ENCODE measurements at regions not wholly inside any gene's neighbourhood (a gene's known extent, or its start where the extent isn't known, plus 50 kb on each side); places are given as distances from the start of the nearest gene placed in this dataset.

GRCh38 chr3:73805435-73805834 lies 180.7 kb upstream of the PDZRN3 start:
- H3K4me3 ChIP-seq (ENCODE audit: control insufficient read depth, low read depth, low read length) = no peak overlapping the region
- DNase-seq (ENCODE audit: low read depth) = peak; percentile 76
- no peak for TF ChIP-seq CTCF (conservative IDR thresholded peaks at IDR 0.05; ENCODE audit: control insufficient read depth, insufficient read depth, low read depth, low read length)

- H3K4me3 ChIP-seq (ENCODE audit: control insufficient read depth, low read depth, low read length) = no peak overlapping the region
- DNase-seq (ENCODE audit: low read depth) = no peak
- TF ChIP-seq CTCF (conservative IDR thresholded peaks at IDR 0.05; ENCODE audit: control insufficient read depth, insufficient read depth, low read depth, low read length) = no peak
Measured at GRCh38 chr3:73804204-73804603, 179.5 kb upstream of the PDZRN3 start.

GRCh38 chr3:73801444-73801843 lies 176.7 kb upstream of the PDZRN3 start:
- H3K4me3 ChIP-seq (ENCODE audit: control insufficient read depth, low read depth, low read length) = no peak overlapping the region
- no peak for DNase-seq (ENCODE audit: low read depth)
- no peak for TF ChIP-seq CTCF (conservative IDR thresholded peaks at IDR 0.05; ENCODE audit: control insufficient read depth, insufficient read depth, low read depth, low read length)

GRCh38 chr3:73797311-73797710 lies 172.6 kb upstream of the PDZRN3 start:
- H3K4me3 ChIP-seq (ENCODE audit: control insufficient read depth, low read depth, low read length) = no peak overlapping the region
- no peak for DNase-seq (ENCODE audit: low read depth)
- TF ChIP-seq CTCF (conservative IDR thresholded peaks at IDR 0.05; ENCODE audit: control insufficient read depth, insufficient read depth, low read depth, low read length) = no peak

GRCh38 chr3:73796382-73796781 lies 171.6 kb upstream of the PDZRN3 start:
- H3K4me3 ChIP-seq (ENCODE audit: control insufficient read depth, low read depth, low read length) = no peak overlapping the region
- no peak for DNase-seq (ENCODE audit: low read depth)
- TF ChIP-seq CTCF (conservative IDR thresholded peaks at IDR 0.05; ENCODE audit: control insufficient read depth, insufficient read depth, low read depth, low read length) = no peak

- no peak for TF ChIP-seq CTCF (conservative IDR thresholded peaks at IDR 0.05; ENCODE audit: control insufficient read depth, insufficient read depth, low read depth, low read length)
- H3K4me3 ChIP-seq (ENCODE audit: control insufficient read depth, low read depth, low read length) = no peak overlapping the region
- no peak for DNase-seq (ENCODE audit: low read depth)
Measured at GRCh38 chr3:73791356-73791755, 166.6 kb upstream of the PDZRN3 start.

GRCh38 chr3:73789825-73790444 lies 165.2 kb upstream of the PDZRN3 start:
- TF ChIP-seq CTCF (conservative IDR thresholded peaks at IDR 0.05; ENCODE audit: control insufficient read depth, insufficient read depth, low read depth, low read length) = no peak

More at GRCh38 chr3:73789825-73790444, 165.2 kb upstream of the PDZRN3 start:
- DNase-seq (ENCODE audit: low read depth) = no peak
- H3K4me3 ChIP-seq (ENCODE audit: control insufficient read depth, low read depth, low read length) = no peak overlapping the region
